NT2/D1 (cell line): ENCODE measurements at regions not wholly inside any gene's neighbourhood (a gene's known extent, or its start where the extent isn't known, plus 50 kb on each side); places are given as distances from the start of the nearest gene placed in this dataset.

Experiments
- SUZ12 ChIP-seq: IDR thresholded peaks from 2 replicates; pipeline ENCODE4 v1.6.1; 2011; ENCODE audit not compliant: insufficient read length, insufficient read depth; ENCODE audit errors: extremely low read depth
- YY1 ChIP-seq: IDR thresholded peaks from 2 replicates; pipeline ENCODE4 v1.6.1; 2011; ENCODE audit not compliant: insufficient read length, insufficient read depth
- ZNF274 ChIP-seq: IDR thresholded peaks from 2 replicates; pipeline ENCODE4 v1.6.1; 2011; ENCODE audit warnings: mild to moderate bottlenecking, low read depth, low read length

GRCh38 chr5:28408651-28409050 is 1370.3 kb upstream of the CDH9 start:
- TF ChIP-seq YY1: no peak
- TF ChIP-seq ZNF274: no peak
- TF ChIP-seq SUZ12: no peak
